ENCODE measurements at regions not wholly inside any gene's neighbourhood (a gene's known extent, or its start where the extent isn't known, plus 50 kb on each side); places are given as distances from the start of the nearest gene placed in this dataset.

DNA sequence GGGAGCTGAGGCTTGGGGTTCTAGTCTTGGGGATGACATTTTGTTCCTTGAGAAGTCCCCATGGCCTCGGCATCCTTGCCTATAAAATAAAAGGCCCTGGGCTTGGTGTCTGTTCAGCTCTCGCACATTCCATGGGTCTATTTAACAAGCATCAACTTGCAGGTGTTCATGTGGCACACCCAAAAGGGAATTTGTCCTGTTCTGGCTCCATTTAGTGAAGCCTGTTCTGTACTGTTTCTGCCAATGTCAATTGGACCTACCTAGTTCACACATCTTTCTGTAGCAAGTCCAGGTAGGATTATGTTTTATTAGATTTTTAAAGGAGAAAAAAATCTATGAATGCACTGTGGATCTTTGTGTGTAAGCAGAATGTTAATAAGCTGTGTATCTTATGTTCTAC lies 262.0 kb downstream of the HIVEP2 start:
- DNase-seq (ENCODE audit: low read depth) = no peak

GRCh38 chr6:142683714-142684141 lies 261.2 kb downstream of the HIVEP2 start:
- DNase-seq (ENCODE audit: low read depth) = no peak

DNA sequence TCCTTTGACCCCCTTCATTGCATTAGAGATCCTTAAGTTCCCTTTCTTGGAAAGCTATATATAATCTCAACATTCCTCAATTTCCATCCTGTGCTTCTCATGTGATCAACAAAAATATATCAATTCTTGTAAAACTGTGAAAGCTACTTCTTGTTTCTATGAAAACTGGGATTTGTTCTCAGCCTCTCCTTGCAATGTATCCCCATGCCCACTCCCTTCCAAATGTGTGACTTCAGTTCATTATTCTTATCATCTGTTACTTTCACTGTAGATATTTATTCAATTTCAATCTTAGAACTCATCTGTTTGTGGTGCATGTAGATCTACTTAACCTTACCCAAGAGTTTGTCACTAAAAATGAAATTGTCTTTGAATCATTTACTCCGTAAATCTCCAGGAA lies 260.6 kb downstream of the HIVEP2 start:
- no peak for DNase-seq (ENCODE audit: low read depth)

GRCh38 chr6:142685852-142686506 lies 259.0 kb downstream of the HIVEP2 start:
- DNase-seq (ENCODE audit: low read depth) = no peak

GRCh38 chr6:142686507-142686887 lies 258.5 kb downstream of the HIVEP2 start:
- no peak for DNase-seq (ENCODE audit: low read depth)

- DNase-seq (ENCODE audit: low read depth) = peak; percentile 92
Measured at GRCh38 chr6:142692942-142693341, 252.0 kb downstream of the HIVEP2 start.

GRCh38 chr6:142693441-142693840 lies 251.5 kb downstream of the HIVEP2 start:
- peak; percentile 87 for DNase-seq (ENCODE audit: low read depth)

DNA sequence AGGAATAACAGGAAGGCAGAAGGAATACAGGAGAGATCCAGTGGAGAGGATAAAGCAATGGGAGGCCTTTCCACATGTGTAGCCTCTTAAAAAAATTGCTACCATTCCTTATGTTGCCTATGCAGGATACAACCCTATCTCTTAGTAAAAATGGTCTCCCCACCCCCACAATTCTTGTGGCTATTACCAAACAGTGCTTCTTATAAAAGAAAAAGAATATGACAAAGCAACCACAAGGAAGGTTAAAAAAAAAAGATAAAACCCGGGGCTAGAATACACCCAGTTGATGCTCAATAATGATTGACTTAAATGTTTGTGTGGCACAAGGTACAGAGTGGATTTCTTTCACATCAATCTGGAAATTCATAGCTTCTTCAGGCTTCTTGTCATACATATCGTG lies 250.9 kb downstream of the HIVEP2 start:
- DNase-seq (ENCODE audit: low read depth) = peak; percentile 33

GRCh38 chr6:142695016-142695415 lies 250.0 kb downstream of the HIVEP2 start:
- peak; percentile 9 for DNase-seq (ENCODE audit: low read depth)

- no peak for DNase-seq (ENCODE audit: low read depth)
Measured at GRCh38 chr6:142696123-142697000, 248.6 kb downstream of the HIVEP2 start.

DNA sequence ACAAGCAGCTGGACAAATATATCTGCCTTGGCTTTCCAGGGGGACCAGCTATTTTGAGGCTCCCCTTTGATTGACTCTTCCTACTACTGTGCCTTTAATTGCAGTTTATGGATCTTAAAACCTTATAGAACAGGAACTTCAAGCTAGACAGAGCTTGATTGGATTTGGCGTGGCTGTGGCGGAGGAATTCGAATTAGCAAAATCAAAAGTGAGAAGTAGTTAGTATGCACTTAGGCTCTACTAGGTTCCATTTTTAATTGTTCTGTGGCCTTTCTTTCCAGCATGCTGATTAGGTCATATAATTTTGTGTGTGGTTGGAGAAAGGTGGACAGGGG lies 248.0 kb downstream of the HIVEP2 start:
- DNase-seq (ENCODE audit: low read depth) = no peak

DNA sequence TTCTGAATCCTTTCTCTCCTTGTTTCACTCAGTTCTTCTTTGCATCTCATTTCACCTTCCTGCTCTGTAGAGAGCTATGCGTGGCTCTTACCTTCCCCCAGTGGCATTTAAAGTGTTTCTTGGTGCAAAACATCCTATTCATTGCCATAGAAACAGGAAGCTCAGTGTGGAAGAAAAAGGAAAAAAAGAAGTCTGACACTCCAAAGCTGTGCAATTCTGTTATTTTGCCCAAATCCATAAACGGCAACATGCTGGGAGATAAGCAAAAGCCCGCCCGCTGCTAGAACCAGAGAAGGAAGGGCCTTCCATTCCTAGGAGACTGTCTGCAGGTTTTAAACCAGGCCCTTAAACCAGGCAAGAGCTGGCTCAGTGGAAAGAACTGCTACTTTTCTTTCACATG lies 247.1 kb downstream of the HIVEP2 start:
- no peak for DNase-seq (ENCODE audit: low read depth)

DNA sequence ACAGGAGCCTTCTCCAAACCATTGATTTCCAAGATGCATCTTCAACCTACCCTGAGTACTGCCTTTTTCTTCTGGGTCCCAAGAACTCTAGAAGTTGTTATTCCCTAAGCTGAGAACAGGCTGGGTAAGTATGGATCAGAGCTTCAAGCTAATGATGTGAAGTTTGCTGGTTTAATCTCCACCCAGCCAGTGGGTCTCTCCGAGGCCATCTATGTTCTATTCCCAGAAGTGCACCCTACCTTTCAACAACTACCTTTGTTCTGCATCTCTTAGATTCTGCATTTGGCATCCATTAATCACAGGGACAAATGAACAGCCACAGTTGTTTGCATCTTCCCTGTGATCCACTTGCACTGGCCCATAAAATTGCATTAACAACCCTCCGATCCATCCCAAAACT lies 246.2 kb downstream of the HIVEP2 start:
- no peak for DNase-seq (ENCODE audit: low read depth)

GRCh38 chr6:142699391-142699790 lies 245.6 kb downstream of the HIVEP2 start:
- no peak for DNase-seq (ENCODE audit: low read depth)

GRCh38 chr6:142700032-142700431 lies 244.9 kb downstream of the HIVEP2 start:
- no peak for DNase-seq (ENCODE audit: low read depth)

GRCh38 chr6:142700671-142701312 lies 244.2 kb downstream of the HIVEP2 start:
- no peak for DNase-seq (ENCODE audit: low read depth)

All from stromal cell of bone marrow (primary cell).